Parathyroid adenoma (tissue), 2 donors: ENCODE measurements at regions not wholly inside any gene's neighbourhood (a gene's known extent, or its start where the extent isn't known, plus 50 kb on each side); places are given as distances from the start of the nearest gene placed in this dataset.

Experiments
- H2AFZ ChIP-seq: fragments of 300-600 bp; sonication (generic); one replicate; pipeline ENCODE4 v1.7.0; 2017; ENCODE audit warnings: antibody characterized with exemption, mild to moderate bottlenecking
- H3K27ac ChIP-seq: fragments of 300-600 bp; sonication (generic); one replicate; pipeline ENCODE4 v1.7.0; 2017
- H3K27me3 ChIP-seq: fragments of 300-600 bp; sonication (generic); one replicate; pipeline ENCODE4 v1.7.0; 2017; ENCODE audit warnings: low read length; ENCODE audit not compliant: control insufficient read depth, insufficient read depth
- H3K36me3 ChIP-seq: fragments of 300-600 bp; sonication (generic); one replicate; pipeline ENCODE4 v1.7.0; 2017; ENCODE audit warnings: low read length; ENCODE audit not compliant: control insufficient read depth, insufficient read depth
- H3K4me1 ChIP-seq: fragments of 300-600 bp; sonication (generic); one replicate; pipeline ENCODE4 v1.7.0; 2017; ENCODE audit warnings: control low read depth
- H3K4me2 ChIP-seq: fragments of 300-600 bp; sonication (generic); one replicate; pipeline ENCODE4 v1.7.0; 2017; ENCODE audit warnings: low read length
- H3K4me3 ChIP-seq: fragments of 300-600 bp; sonication (generic); one replicate; pipeline ENCODE4 v1.7.0; 2017; ENCODE audit warnings: low read depth, low read length
- H3K79me2 ChIP-seq: fragments of 300-600 bp; sonication (generic); one replicate; pipeline ENCODE4 v1.7.0; 2017; ENCODE audit warnings: control low read depth
- H3K9ac ChIP-seq: fragments of 300-600 bp; sonication (generic); one replicate; pipeline ENCODE4 v1.7.0; 2017; ENCODE audit warnings: mild to moderate bottlenecking
- H3K9me3 ChIP-seq: fragments of 300-600 bp; sonication (generic); one replicate; pipeline ENCODE4 v1.7.0; 2017; ENCODE audit warnings: low read length; ENCODE audit not compliant: control insufficient read depth
- TF ChIP-seq, protein P1 (sequence below): fragments of 300-600 bp; sonication (generic); IDR thresholded peaks from one replicate; pipeline ENCODE4 v1.7.0; 2017; ENCODE audit warnings: antibody characterized with exemption, mild to moderate bottlenecking
- donor health status: primary hyperparathyroidism.

DNA sequence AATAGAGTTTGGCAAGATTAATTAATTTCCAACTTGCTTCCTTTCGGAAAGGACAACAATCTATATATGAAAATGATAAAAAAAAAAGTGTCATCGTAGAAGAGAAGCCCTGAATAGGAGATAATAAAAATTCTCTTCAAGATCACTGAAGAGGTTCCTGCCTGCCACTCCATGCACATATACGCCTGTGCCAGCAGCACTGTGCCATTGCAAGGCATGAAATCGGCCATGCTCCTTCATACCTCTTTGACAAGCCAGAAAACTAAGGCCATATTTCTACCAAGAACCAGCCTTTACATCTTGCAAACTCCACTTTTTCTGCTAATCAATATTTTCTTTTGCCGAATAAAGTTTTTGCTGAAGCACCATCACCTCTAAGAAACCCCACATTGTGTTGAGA lies 365.5 kb downstream of the CXXC4 start:
- Histone ChIP-seq H3K27ac (no peak overlapping the region), H3K4me2 (no peak overlapping the region), H3K36me3 (no peaks in the 10 kb centered on the region), H3K27me3 (no peaks in the 10 kb centered on the region), H3K4me3 (no peak overlapping the region), H3K9me3 (no peaks in the 10 kb centered on the region), H3K4me1 (no peaks in the 10 kb centered on the region), H3K9ac (no peak overlapping the region), H3K79me2 (no peaks in the 10 kb centered on the region), H2AFZ (no peak overlapping the region)
- TF ChIP-seq, protein P1, sequence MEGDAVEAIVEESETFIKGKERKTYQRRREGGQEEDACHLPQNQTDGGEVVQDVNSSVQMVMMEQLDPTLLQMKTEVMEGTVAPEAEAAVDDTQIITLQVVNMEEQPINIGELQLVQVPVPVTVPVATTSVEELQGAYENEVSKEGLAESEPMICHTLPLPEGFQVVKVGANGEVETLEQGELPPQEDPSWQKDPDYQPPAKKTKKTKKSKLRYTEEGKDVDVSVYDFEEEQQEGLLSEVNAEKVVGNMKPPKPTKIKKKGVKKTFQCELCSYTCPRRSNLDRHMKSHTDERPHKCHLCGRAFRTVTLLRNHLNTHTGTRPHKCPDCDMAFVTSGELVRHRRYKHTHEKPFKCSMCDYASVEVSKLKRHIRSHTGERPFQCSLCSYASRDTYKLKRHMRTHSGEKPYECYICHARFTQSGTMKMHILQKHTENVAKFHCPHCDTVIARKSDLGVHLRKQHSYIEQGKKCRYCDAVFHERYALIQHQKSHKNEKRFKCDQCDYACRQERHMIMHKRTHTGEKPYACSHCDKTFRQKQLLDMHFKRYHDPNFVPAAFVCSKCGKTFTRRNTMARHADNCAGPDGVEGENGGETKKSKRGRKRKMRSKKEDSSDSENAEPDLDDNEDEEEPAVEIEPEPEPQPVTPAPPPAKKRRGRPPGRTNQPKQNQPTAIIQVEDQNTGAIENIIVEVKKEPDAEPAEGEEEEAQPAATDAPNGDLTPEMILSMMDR, result no peak

DNA sequence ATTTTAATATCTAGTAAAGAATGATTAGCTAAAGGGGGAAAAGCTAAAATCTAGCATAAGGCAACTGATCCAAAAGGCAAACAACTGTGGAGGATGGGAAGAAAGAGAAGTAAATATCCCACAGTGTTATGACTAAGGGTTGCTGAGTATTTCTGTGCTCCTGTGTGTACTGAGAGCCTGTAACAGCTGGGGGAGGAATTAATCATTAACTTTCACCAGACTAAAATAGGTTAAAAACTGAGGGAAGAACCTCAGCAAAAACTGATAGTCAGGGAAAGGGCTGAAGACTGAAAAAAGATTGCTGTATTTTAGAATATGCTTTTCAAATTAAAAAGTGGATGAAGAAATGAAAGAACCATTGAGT lies 365.9 kb downstream of the CXXC4 start:
- Histone ChIP-seq H3K27ac (no peak overlapping the region), H3K4me2 (no peak overlapping the region), H3K27me3 (no peaks in the 10 kb centered on the region), H3K4me1 (no peaks in the 10 kb centered on the region), H2AFZ (no peak overlapping the region), H3K9me3 (no peaks in the 10 kb centered on the region), H3K9ac (no peak overlapping the region), H3K36me3 (no peaks in the 10 kb centered on the region), H3K79me2 (no peaks in the 10 kb centered on the region), H3K4me3 (no peak overlapping the region)
- TF ChIP-seq, protein P1, result no peak

DNA sequence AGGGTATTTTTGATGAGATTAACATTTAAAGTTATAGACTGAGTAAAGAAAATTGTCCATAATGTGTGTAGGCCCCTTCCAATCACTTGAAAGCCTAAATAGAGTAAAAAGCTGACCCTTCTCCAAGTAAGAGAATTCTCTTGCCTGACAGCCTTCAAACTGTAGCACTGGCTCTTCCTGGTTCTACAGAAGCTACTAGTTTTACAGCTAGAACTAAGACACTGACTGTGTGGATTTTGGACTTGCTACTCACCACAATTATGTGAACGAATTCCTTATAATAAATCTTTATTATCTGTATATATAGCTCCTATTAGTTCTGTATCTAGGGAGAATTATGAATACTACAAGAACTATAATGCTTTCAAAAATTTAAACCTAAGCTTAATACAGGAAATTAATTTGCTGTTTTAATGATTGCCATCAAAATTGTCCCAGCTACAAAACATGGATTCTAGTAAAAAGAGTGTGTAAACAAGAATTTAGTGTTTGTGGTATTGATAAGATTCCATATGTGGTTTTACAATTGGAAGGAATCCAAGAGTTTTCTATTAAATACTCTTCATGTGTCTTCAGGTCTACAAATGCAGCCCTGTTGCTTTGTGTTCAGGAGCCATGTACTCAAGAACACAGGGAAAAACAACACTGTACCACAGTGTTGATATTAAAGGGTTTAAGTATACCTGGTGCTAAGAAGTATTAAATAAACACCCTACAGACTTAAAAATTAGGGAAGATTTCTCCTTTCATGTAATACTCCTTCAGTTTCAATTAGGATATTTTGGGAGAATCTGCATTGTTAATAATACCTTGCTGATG lies 366.5 kb downstream of the CXXC4 start:
- H3K79me2 ChIP-seq, result no peaks in the 10 kb centered on the region
- no peaks in the 10 kb centered on the region for H3K4me1 ChIP-seq
- H3K9ac ChIP-seq, result no peak overlapping the region
- no peak overlapping the region for H3K4me2 ChIP-seq
- TF ChIP-seq, protein P1, result no peak
- no peak overlapping the region for H2AFZ ChIP-seq
- no peaks in the 10 kb centered on the region for H3K27me3 ChIP-seq
- no peak overlapping the region for H3K27ac ChIP-seq
- no peaks in the 10 kb centered on the region for H3K36me3 ChIP-seq
- H3K9me3 ChIP-seq, result no peaks in the 10 kb centered on the region
- no peak overlapping the region for H3K4me3 ChIP-seq

DNA sequence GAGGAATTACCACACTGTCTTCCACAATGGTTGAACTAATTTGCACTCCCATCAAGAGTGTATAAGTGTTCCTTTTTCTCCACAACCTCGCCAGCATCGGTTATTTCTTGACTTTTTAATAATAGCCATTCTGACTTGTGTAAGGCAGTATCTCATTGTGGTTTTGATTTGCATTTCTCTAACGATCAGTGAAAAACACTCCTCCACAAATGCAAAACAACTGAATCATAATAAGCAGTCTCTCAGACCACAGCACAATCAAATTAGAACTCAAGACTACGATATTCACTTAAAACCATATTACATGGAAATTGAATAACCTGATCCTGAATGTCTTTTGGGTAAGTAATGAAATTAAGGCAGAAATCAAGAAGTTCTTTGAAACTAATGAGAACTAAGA lies 371.7 kb downstream of the CXXC4 start:
- Histone ChIP-seq H3K27me3 (no peaks in the 10 kb centered on the region), H3K9ac (no peak overlapping the region), H2AFZ (no peak overlapping the region), H3K4me1 (no peaks in the 10 kb centered on the region), H3K27ac (no peak overlapping the region), H3K9me3 (no peaks in the 10 kb centered on the region), H3K4me3 (no peak overlapping the region), H3K4me2 (no peak overlapping the region), H3K79me2 (no peaks in the 10 kb centered on the region), H3K36me3 (no peaks in the 10 kb centered on the region)
- TF ChIP-seq, protein P1, result no peak

DNA sequence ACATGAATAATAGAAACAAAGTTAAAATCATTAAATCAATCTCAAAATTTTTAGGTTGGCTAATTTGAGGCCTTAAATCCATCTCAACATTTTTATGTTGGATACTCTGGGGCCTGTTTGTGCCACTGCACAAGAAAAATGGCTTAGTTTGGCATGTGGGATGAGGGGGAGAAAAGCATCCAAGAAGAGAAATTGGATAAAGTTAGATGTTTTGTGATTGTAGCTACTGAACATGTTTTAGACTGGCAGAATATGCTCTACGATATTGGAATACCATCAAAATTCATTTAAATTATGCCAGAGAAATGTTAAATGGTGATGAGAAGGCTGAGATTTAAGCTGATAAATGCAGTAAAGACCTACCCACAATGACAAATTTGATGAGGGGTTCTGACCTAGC lies 376.9 kb downstream of the CXXC4 start:
- H3K4me3 ChIP-seq, result no peak overlapping the region
- TF ChIP-seq, protein P1, result no peak

More for the DNA sequence above, 376.9 kb downstream of the CXXC4 start:
- no peaks in the 10 kb centered on the region for H3K36me3 ChIP-seq
- no peaks in the 10 kb centered on the region for H3K9me3 ChIP-seq
- no peaks in the 10 kb centered on the region for H3K79me2 ChIP-seq
- H2AFZ ChIP-seq, result no peak overlapping the region
- H3K4me1 ChIP-seq, result no peaks in the 10 kb centered on the region
- H3K27me3 ChIP-seq, result no peaks in the 10 kb centered on the region
- no peak overlapping the region for H3K9ac ChIP-seq
- H3K4me2 ChIP-seq, result no peak overlapping the region
- H3K27ac ChIP-seq, result no peak overlapping the region
